ENCODE measurements at regions not wholly inside any gene's neighbourhood (a gene's known extent, or its start where the extent isn't known, plus 50 kb on each side); places are given as distances from the start of the nearest gene placed in this dataset.

DNA sequence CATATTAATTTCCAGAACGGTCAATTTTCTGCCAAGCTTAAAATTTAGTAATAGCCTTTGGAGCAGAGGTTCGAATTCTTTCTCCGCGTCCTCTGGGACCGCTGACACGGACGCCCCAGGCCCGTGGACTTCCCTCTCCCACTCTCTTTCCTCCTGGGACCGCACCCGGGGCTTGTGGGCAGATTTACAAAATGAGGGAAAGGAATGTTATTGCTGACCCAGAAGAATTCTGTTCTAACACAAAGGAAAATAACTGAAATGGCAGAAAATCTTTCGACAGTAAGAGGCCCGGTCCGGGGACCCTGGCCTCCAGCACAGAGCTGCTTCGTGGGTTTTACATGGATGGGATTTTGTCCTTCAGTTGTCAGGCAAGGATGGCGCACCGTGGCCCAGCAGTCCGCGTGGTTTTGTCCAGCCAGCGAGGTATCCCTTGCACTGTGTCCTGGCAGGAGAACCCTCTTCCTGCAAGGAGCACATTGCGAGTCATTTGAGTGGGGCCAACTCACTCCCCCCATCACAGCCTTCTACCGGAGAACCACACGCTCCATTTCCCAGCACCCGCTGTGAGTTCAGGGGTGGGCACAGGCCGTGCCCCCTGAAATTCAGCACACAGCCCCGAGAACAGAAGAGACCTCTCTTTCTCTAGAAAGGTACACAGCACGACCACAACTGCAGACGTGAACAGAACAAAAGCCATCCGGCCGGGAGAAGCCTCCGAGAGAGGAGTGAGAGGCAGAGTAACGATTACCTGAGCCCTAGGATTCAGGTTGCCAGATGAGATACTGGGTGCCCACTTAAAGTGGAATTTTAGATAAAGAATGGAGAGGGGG is 106.0 kb upstream of the AFDN start:
- H3K27ac ChIP-seq (ENCODE audit: low read length): no peak overlapping the region
- no peaks in the 10 kb centered on the region for H3K9me3 ChIP-seq (ENCODE audit: low read length)
- H3K4me3 ChIP-seq (ENCODE audit: low read length): no peak overlapping the region
- H3K9ac ChIP-seq (ENCODE audit: low read length): no peak overlapping the region
- H3K79me2 ChIP-seq (replicated peaks; ENCODE audit: insufficient read depth, low read length): no peaks in the 10 kb centered on the region
- no peak overlapping the region for H2AFZ ChIP-seq (ENCODE audit: low read depth, low read length)
- no peaks in the 10 kb centered on the region for H3K27me3 ChIP-seq (ENCODE audit: insufficient read depth, low read depth, low read length)
- no peaks in the 10 kb centered on the region for H3F3A ChIP-seq (ENCODE audit: insufficient read depth, low read length, poor library complexity, severe bottlenecking)
- no peaks in the 10 kb centered on the region for H4K20me1 ChIP-seq (ENCODE audit: insufficient read depth)
- no peak overlapping the region for H3K4me2 ChIP-seq (ENCODE audit: low read length)
- no peaks in the 10 kb centered on the region for H3K36me3 ChIP-seq (ENCODE audit: insufficient read depth, low read length)
- no peaks in the 10 kb centered on the region for H3K9me2 ChIP-seq (ENCODE audit: insufficient read depth, low read length)
- TF ChIP-seq, protein P1, sequence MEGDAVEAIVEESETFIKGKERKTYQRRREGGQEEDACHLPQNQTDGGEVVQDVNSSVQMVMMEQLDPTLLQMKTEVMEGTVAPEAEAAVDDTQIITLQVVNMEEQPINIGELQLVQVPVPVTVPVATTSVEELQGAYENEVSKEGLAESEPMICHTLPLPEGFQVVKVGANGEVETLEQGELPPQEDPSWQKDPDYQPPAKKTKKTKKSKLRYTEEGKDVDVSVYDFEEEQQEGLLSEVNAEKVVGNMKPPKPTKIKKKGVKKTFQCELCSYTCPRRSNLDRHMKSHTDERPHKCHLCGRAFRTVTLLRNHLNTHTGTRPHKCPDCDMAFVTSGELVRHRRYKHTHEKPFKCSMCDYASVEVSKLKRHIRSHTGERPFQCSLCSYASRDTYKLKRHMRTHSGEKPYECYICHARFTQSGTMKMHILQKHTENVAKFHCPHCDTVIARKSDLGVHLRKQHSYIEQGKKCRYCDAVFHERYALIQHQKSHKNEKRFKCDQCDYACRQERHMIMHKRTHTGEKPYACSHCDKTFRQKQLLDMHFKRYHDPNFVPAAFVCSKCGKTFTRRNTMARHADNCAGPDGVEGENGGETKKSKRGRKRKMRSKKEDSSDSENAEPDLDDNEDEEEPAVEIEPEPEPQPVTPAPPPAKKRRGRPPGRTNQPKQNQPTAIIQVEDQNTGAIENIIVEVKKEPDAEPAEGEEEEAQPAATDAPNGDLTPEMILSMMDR (IDR thresholded peaks at IDR 0.05; ENCODE audit: poor library complexity, severe bottlenecking): no peak
- TF ChIP-seq RAD21 (conservative IDR thresholded peaks at IDR 0.05) (no peak), TAF1 (IDR thresholded peaks at IDR 0.05; ENCODE audit: low read depth) (no peak), EZH2 (IDR thresholded peaks at IDR 0.05; ENCODE audit: borderline replicate concordance, insufficient read depth, low read length, poor library complexity, severe bottlenecking) (no peak), POLR2AphosphoS5 (IDR thresholded peaks at IDR 0.05) (no peak), SMC3 (conservative IDR thresholded peaks at IDR 0.05; ENCODE audit: poor library complexity) (no peak), MXI1 (conservative IDR thresholded peaks at IDR 0.05; ENCODE audit: poor library complexity, severe bottlenecking) (no peak), EP300 (conservative IDR thresholded peaks at IDR 0.05; ENCODE audit: poor library complexity, severe bottlenecking) (no peak)
- TF ChIP-seq, protein P2, sequence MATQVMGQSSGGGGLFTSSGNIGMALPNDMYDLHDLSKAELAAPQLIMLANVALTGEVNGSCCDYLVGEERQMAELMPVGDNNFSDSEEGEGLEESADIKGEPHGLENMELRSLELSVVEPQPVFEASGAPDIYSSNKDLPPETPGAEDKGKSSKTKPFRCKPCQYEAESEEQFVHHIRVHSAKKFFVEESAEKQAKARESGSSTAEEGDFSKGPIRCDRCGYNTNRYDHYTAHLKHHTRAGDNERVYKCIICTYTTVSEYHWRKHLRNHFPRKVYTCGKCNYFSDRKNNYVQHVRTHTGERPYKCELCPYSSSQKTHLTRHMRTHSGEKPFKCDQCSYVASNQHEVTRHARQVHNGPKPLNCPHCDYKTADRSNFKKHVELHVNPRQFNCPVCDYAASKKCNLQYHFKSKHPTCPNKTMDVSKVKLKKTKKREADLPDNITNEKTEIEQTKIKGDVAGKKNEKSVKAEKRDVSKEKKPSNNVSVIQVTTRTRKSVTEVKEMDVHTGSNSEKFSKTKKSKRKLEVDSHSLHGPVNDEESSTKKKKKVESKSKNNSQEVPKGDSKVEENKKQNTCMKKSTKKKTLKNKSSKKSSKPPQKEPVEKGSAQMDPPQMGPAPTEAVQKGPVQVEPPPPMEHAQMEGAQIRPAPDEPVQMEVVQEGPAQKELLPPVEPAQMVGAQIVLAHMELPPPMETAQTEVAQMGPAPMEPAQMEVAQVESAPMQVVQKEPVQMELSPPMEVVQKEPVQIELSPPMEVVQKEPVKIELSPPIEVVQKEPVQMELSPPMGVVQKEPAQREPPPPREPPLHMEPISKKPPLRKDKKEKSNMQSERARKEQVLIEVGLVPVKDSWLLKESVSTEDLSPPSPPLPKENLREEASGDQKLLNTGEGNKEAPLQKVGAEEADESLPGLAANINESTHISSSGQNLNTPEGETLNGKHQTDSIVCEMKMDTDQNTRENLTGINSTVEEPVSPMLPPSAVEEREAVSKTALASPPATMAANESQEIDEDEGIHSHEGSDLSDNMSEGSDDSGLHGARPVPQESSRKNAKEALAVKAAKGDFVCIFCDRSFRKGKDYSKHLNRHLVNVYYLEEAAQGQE (IDR thresholded peaks at IDR 0.05; ENCODE audit: borderline replicate concordance): no peak

DNA sequence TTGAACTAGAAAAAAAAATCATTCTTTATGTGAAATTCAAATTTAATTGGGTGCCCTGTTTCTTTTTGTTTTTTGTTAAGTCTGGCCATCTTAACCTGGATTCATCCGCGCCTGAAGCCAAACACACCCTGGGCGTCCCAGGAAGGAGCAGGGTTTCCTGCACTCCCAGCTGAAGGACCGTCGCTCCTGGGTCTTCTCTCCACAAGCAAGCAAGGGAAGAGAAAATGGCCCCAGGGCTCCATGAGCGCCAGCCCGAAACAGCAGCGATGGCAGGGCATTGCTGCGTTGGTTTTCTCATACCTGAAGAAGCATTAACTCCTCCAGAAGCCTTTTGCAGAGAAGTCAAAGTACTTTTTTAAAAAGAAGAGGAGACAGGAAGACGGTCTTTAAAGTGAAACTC is 105.4 kb upstream of the AFDN start:
- no peak overlapping the region for H3K27ac ChIP-seq (ENCODE audit: low read length)
- H3K79me2 ChIP-seq (replicated peaks; ENCODE audit: insufficient read depth, low read length): no peaks in the 10 kb centered on the region
- H3K4me2 ChIP-seq (ENCODE audit: low read length): no peak overlapping the region
- H3K9me2 ChIP-seq (ENCODE audit: insufficient read depth, low read length): no peaks in the 10 kb centered on the region
- no peak overlapping the region for H3K9ac ChIP-seq (ENCODE audit: low read length)
- no peak overlapping the region for H2AFZ ChIP-seq (ENCODE audit: low read depth, low read length)
- peaks cover 1% of the 10 kb centered on the region for H3F3A ChIP-seq (ENCODE audit: insufficient read depth, low read length, poor library complexity, severe bottlenecking)
- H3K4me3 ChIP-seq (ENCODE audit: low read length): no peak overlapping the region
- TF ChIP-seq RAD21 (conservative IDR thresholded peaks at IDR 0.05): no peak
- no peak for TF ChIP-seq SMC3 (conservative IDR thresholded peaks at IDR 0.05; ENCODE audit: poor library complexity)
- TF ChIP-seq TAF1 (IDR thresholded peaks at IDR 0.05; ENCODE audit: low read depth): no peak
- TF ChIP-seq, protein P2 (IDR thresholded peaks at IDR 0.05; ENCODE audit: borderline replicate concordance): no peak
- no peak for TF ChIP-seq EZH2 (IDR thresholded peaks at IDR 0.05; ENCODE audit: borderline replicate concordance, insufficient read depth, low read length, poor library complexity, severe bottlenecking)
- no peak for TF ChIP-seq MXI1 (conservative IDR thresholded peaks at IDR 0.05; ENCODE audit: poor library complexity, severe bottlenecking)
- TF ChIP-seq, protein P1 (IDR thresholded peaks at IDR 0.05; ENCODE audit: poor library complexity, severe bottlenecking): no peak
- no peak for TF ChIP-seq EP300 (conservative IDR thresholded peaks at IDR 0.05; ENCODE audit: poor library complexity, severe bottlenecking)
- TF ChIP-seq POLR2AphosphoS5 (IDR thresholded peaks at IDR 0.05): no peak
- no peaks in the 10 kb centered on the region for H4K20me1 ChIP-seq (ENCODE audit: insufficient read depth)
- H3K27me3 ChIP-seq (ENCODE audit: insufficient read depth, low read depth, low read length): no peaks in the 10 kb centered on the region
- H3K9me3 ChIP-seq (ENCODE audit: low read length): no peaks in the 10 kb centered on the region
- no peaks in the 10 kb centered on the region for H3K36me3 ChIP-seq (ENCODE audit: insufficient read depth, low read length)
